PC-3 (cell line): ENCODE measurements at regions not wholly inside any gene's neighbourhood (a gene's known extent, or its start where the extent isn't known, plus 50 kb on each side); places are given as distances from the start of the nearest gene placed in this dataset.
A peak's percentile ranks its signal among the peaks of the same experiment; 100 is the strongest.

Experiments
- ATAC-seq: fragments of 200-7000 bp; cut with Tn5 transposase; 2 replicates; pipeline ENCODE4 v1.9.1; 2020; ENCODE audit warnings: mild to moderate bottlenecking, moderate library complexity
- BruUV-seq: library from RNA; stranded (reverse); fragments of 400-500 nt; replicated peaks from 2 replicates; lab custom pipeline; 2021; lab: Mats Ljungman, UMichigan
- CTCF ChIA-PET: fragments of 300-600 bp; sonication (Branson Sonifier 250); formaldehyde crosslinking; loops from one replicate; lab custom pipeline; 2022; ENCODE audit warnings: antibody characterized with exemption; lab: Charles Lee
- POLR2A ChIA-PET: fragments of 300-600 bp; sonication (Branson Sonifier 250); formaldehyde crosslinking; loops from one replicate; lab custom pipeline; 2022; ENCODE audit warnings: antibody characterized with exemption; ENCODE audit not compliant: unreplicated experiment; lab: Charles Lee
- DNase-seq: peaks from one replicate; pipeline ENCODE4 v3.0.0-alpha.2; 2015
- H2AFZ ChIP-seq: fragments of 300-600 bp; sonication (generic); 2 replicates; pipeline ENCODE4 v1.6.0; 2016; ENCODE audit warnings: antibody characterized with exemption, low read length
- H3F3A ChIP-seq: fragments of 300-600 bp; sonication (generic); one replicate; pipeline ENCODE4 v1.6.0; 2017; ENCODE audit warnings: antibody characterized with exemption, low read length, control low read depth, mild to moderate bottlenecking; ENCODE audit not compliant: unreplicated experiment
- H3K27ac ChIP-seq: fragments of 300-600 bp; sonication (generic); 2 replicates; pipeline ENCODE4 v1.5.1; 2016; ENCODE audit warnings: mild to moderate bottlenecking, low read length
- H3K27me3 ChIP-seq: fragments of 300-600 bp; sonication (generic); 2 replicates; pipeline ENCODE4 v1.6.1; 2016; ENCODE audit warnings: low read length, mixed read lengths
- H3K36me3 ChIP-seq: fragments of 300-600 bp; sonication (generic); 2 replicates; pipeline ENCODE4 v1.6.1; 2016; ENCODE audit warnings: low read depth, mixed run types, low read length, mixed read lengths
- H3K4me1 ChIP-seq: fragments of 300-600 bp; sonication (generic); 2 replicates; pipeline ENCODE4 v1.5.1; 2016; ENCODE audit warnings: low read length; ENCODE audit not compliant: insufficient read depth
- H3K4me2 ChIP-seq: fragments of 300-600 bp; sonication (generic); 2 replicates; pipeline ENCODE4 v1.6.0; 2016; ENCODE audit warnings: low read length
- H3K4me3 ChIP-seq: fragments of 300-600 bp; sonication (generic); 2 replicates; pipeline ENCODE4 v1.5.1; 2016; ENCODE audit warnings: mild to moderate bottlenecking, low read length, mixed read lengths
- H3K79me2 ChIP-seq: fragments of 300-600 bp; sonication (generic); 2 replicates; pipeline ENCODE4 v1.6.1; 2017; ENCODE audit warnings: low read length, mixed read lengths
- H3K9ac ChIP-seq: fragments of 300-600 bp; sonication (generic); 2 replicates; pipeline ENCODE4 v1.6.0; 2016; ENCODE audit warnings: mild to moderate bottlenecking, low read length
- H3K9me2 ChIP-seq: fragments of 300-600 bp; sonication (generic); replicated peaks from 2 replicates; pipeline ENCODE4 v1.6.1; 2016; ENCODE audit warnings: mixed run types, low read length, mixed read lengths
- H3K9me3 ChIP-seq: fragments of 300-600 bp; sonication (generic); 2 replicates; pipeline ENCODE4 v1.6.1; 2016; ENCODE audit warnings: low read length, mixed read lengths
- H4K20me1 ChIP-seq: fragments of 300-600 bp; sonication (generic); 2 replicates; pipeline ENCODE4 v1.6.1; 2016; ENCODE audit warnings: low read length, mixed read lengths
- CTCF ChIP-seq: fragments of 300-600 bp; sonication (generic); conservative IDR thresholded peaks from 2 replicates; pipeline ENCODE4 v1.5.1; 2017; ENCODE audit warnings: antibody characterized with exemption, low read depth, mild to moderate bottlenecking, low read length
- EZH2 ChIP-seq: fragments of 300-600 bp; sonication (generic); IDR thresholded peaks from one replicate; pipeline ENCODE4 v1.6.1; 2017; ENCODE audit warnings: antibody characterized with exemption, mild to moderate bottlenecking, low read length; ENCODE audit not compliant: unreplicated experiment
- EZH2phosphoT487 ChIP-seq: fragments of 300-600 bp; sonication (generic); IDR thresholded peaks from 2 replicates; pipeline ENCODE4 v1.6.1; 2018; ENCODE audit warnings: mild to moderate bottlenecking, antibody characterized with exemption, low read length, borderline replicate concordance
- intact Hi-C: fragments of 100-400 bp; cut with micrococcal nuclease; formaldehyde crosslinking; loops from 2 replicates; pipeline ENCODE4 v1.9.0; 2023

GRCh38 chr3:124396339-124396950, 333.8 kb upstream of the UMPS start:
- Histone ChIP-seq H3K27ac (no peak overlapping the region), H3K27me3 (no peaks in the 10 kb centered on the region), H4K20me1 (no peaks in the 10 kb centered on the region), H3K9ac (no peak overlapping the region), H3K9me3 (no peaks in the 10 kb centered on the region), H3K4me1 (no peaks in the 10 kb centered on the region), H3K4me3 (no peak overlapping the region), H2AFZ (no peak overlapping the region), H3K36me3 (no peaks in the 10 kb centered on the region), H3K4me2 (no peak overlapping the region), H3K79me2 (no peaks in the 10 kb centered on the region), H3F3A (no peaks in the 10 kb centered on the region), H3K9me2 (no peaks in the 10 kb centered on the region)
- ChIA-PET CTCF (no interaction called here), POLR2A (no interaction called here)
- TF ChIP-seq EZH2phosphoT487 (no peak), EZH2 (no peak), CTCF (no peak)
- ATAC-seq (no peak), DNase-seq (peak; percentile 26)
- BruUV-seq = no TSS peak
- intact Hi-C loops = no loop called here

GRCh38 chr3:124397088-124397487, 333.2 kb upstream of the UMPS start:
- H4K20me1 ChIP-seq = no peaks in the 10 kb centered on the region
- CTCF ChIA-PET = no interaction called here
- DNase-seq (no peak), ATAC-seq (no peak)
- H3K9me3 ChIP-seq = no peaks in the 10 kb centered on the region
- H3F3A ChIP-seq = no peaks in the 10 kb centered on the region
- TF ChIP-seq EZH2phosphoT487 = no peak
- H3K27ac ChIP-seq = no peak overlapping the region
- H2AFZ ChIP-seq = no peak overlapping the region
- no peaks in the 10 kb centered on the region for H3K79me2 ChIP-seq
- no peaks in the 10 kb centered on the region for H3K9me2 ChIP-seq
- no peak overlapping the region for H3K9ac ChIP-seq
- BruUV-seq = no TSS peak
- no peak overlapping the region for H3K4me2 ChIP-seq
- POLR2A ChIA-PET = no interaction called here
- no peaks in the 10 kb centered on the region for H3K27me3 ChIP-seq
- H3K4me3 ChIP-seq = no peak overlapping the region
- H3K36me3 ChIP-seq = no peaks in the 10 kb centered on the region
- no peaks in the 10 kb centered on the region for H3K4me1 ChIP-seq
- intact Hi-C loops = no loop called here

- H4K20me1 ChIP-seq = no peaks in the 10 kb centered on the region
- TF ChIP-seq EZH2phosphoT487 (no peak), CTCF (no peak), EZH2 (no peak)
- H3K79me2 ChIP-seq = no peaks in the 10 kb centered on the region
- H3K27ac ChIP-seq = no peak overlapping the region
- H3K9ac ChIP-seq = no peak overlapping the region
- H3K4me2 ChIP-seq = no peak overlapping the region
- H3K9me3 ChIP-seq = no peaks in the 10 kb centered on the region
- BruUV-seq = no TSS peak
- no peaks in the 10 kb centered on the region for H3K4me1 ChIP-seq
- ATAC-seq = no peak
- DNase-seq = no peak
- no peaks in the 10 kb centered on the region for H3K9me2 ChIP-seq
- no peak overlapping the region for H2AFZ ChIP-seq
- CTCF ChIA-PET = no interaction called here
- no peak overlapping the region for H3K4me3 ChIP-seq
- POLR2A ChIA-PET = no interaction called here
- H3F3A ChIP-seq = no peaks in the 10 kb centered on the region
- H3K36me3 ChIP-seq = no peaks in the 10 kb centered on the region
- intact Hi-C loops = no loop called here
- H3K27me3 ChIP-seq = no peaks in the 10 kb centered on the region
These were observed 331.7 kb upstream of the UMPS start for GRCh38 chr3:124398594-124398993.
